ENCODE measurements at regions not wholly inside any gene's neighbourhood (a gene's known extent, or its start where the extent isn't known, plus 50 kb on each side); places are given as distances from the start of the nearest gene placed in this dataset.
"Not testable (repeated sequence)": the region's sequence is repeated elsewhere in the genome, so short reads cannot be mapped to it uniquely, and the experiment has no call there.

GRCh38 chr10:46810222-46810621 lies 101.0 kb upstream of the PTPN20 start:
- DNase-seq, result not testable (repeated sequence)

- not testable (repeated sequence) for DNase-seq
Measured at GRCh38 chr10:46816126-46816525, 95.1 kb upstream of the PTPN20 start.

- not testable (repeated sequence) for DNase-seq
Measured at GRCh38 chr10:46840393-46841050, 70.7 kb upstream of the PTPN20 start.

- DNase-seq, result not testable (repeated sequence)
Measured at GRCh38 chr10:46841051-46841593, 70.1 kb upstream of the PTPN20 start.

- not testable (repeated sequence) for DNase-seq
Measured at GRCh38 chr10:46845194-46845593, 66.0 kb upstream of the PTPN20 start.

- not testable (repeated sequence) for DNase-seq
Measured at GRCh38 chr10:46845640-46846039, 65.6 kb upstream of the PTPN20 start.

GRCh38 chr10:46860753-46861152 lies 50.5 kb upstream of the PTPN20 start:
- DNase-seq, result not testable (repeated sequence)
